ENCODE measurements at regions not wholly inside any gene's neighbourhood (a gene's known extent, or its start where the extent isn't known, plus 50 kb on each side); places are given as distances from the start of the nearest gene placed in this dataset.

DNA sequence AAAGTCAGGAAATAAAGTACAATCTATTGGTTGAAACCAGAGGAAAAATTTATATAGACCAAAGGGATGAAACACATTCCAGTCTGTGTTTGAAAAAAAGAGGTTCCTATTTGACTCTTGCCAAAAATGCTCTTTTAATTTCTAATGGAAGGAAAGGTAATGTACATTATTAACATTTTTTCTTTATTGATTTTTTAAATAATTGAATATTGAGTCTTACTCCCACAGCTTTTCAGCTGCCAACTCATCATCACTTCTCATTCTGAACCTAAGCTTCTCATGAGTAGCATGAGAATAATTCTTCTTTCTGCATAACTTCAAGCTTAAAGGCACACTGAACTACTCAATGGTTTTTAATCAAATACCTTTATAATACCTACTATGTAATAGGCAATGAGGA lies 49.8 kb upstream of the FHIP2A start:
- DNase-seq = no peak
